ENCODE measurements at regions not wholly inside any gene's neighbourhood (a gene's known extent, or its start where the extent isn't known, plus 50 kb on each side); places are given as distances from the start of the nearest gene placed in this dataset.

GRCh38 chr3:27606537-27606936 is 115.6 kb downstream of the EOMES start:
- no peak for TF ChIP-seq POLR2A (IDR thresholded peaks at IDR 0.05; ENCODE audit: low read depth, low read length)
- TF ChIP-seq TAF1 (IDR thresholded peaks at IDR 0.05; ENCODE audit: borderline replicate concordance, low read depth, low read length) = no peak
- TF ChIP-seq POLR2AphosphoS5 (IDR thresholded peaks at IDR 0.05; ENCODE audit: low read depth, low read length) = no peak

All from GM12892 (cell line).